ENCODE measurements at regions not wholly inside any gene's neighbourhood (a gene's known extent, or its start where the extent isn't known, plus 50 kb on each side); places are given as distances from the start of the nearest gene placed in this dataset.

- H3K9me3 ChIP-seq = no peaks in the 10 kb centered on the region
- 58 to 82% methylated on average over 1 of the region's 1 CpG for WGBS, 2 donors (ENCODE audit: low coverage in 1 of 2)
- no peak overlapping the region for H3K27ac ChIP-seq
- no peak for ATAC-seq
- no peak overlapping the region for H3K4me3 ChIP-seq
- H3K36me3 ChIP-seq = no peaks in the 10 kb centered on the region
- H3K4me1 ChIP-seq = no peaks in the 10 kb centered on the region
- no peaks in the 10 kb centered on the region for H3K27me3 ChIP-seq
- no peak for TF ChIP-seq EP300 (IDR thresholded peaks at IDR 0.05)
- no peak for TF ChIP-seq CTCF (IDR thresholded peaks at IDR 0.05)
- TF ChIP-seq POLR2AphosphoS5 (IDR thresholded peaks at IDR 0.05) = no peak
- no peak for TF ChIP-seq POLR2A (IDR thresholded peaks at IDR 0.05)
Observed at GRCh38 chr6:97459986-97460385, 177.0 kb upstream of the MMS22L start.

GRCh38 chr6:97460394-97461080 is 177.5 kb upstream of the MMS22L start:
- Histone ChIP-seq H3K4me1 (no peaks in the 10 kb centered on the region), H3K9me3 (no peaks in the 10 kb centered on the region), H3K4me3 (no peak overlapping the region), H3K27ac (no peak overlapping the region), H3K27me3 (no peaks in the 10 kb centered on the region), H3K36me3 (no peaks in the 10 kb centered on the region)
- ATAC-seq = no peak
- TF ChIP-seq CTCF (IDR thresholded peaks at IDR 0.05) (no peak), POLR2AphosphoS5 (IDR thresholded peaks at IDR 0.05) (no peak), EP300 (IDR thresholded peaks at IDR 0.05) (no peak), POLR2A (IDR thresholded peaks at IDR 0.05) (no peak)
- WGBS, 2 donors (ENCODE audit: low coverage in 1 of 2) = 45 to 69% methylated on average over 3 to 6 of the region's 7 CpGs

- Histone ChIP-seq H3K9me3 (no peaks in the 10 kb centered on the region), H3K4me3 (no peak overlapping the region), H3K36me3 (no peaks in the 10 kb centered on the region), H3K27ac (no peak overlapping the region), H3K4me1 (no peaks in the 10 kb centered on the region), H3K27me3 (peaks cover 4% of the 10 kb centered on the region)
- 0 to 25% methylated on average over 2 to 3 of the region's 3 CpGs for WGBS, 2 donors (ENCODE audit: low coverage in 1 of 2)
- no peak for TF ChIP-seq EP300 (IDR thresholded peaks at IDR 0.05)
- TF ChIP-seq POLR2A (IDR thresholded peaks at IDR 0.05) = no peak
- no peak for TF ChIP-seq POLR2AphosphoS5 (IDR thresholded peaks at IDR 0.05)
- TF ChIP-seq CTCF (IDR thresholded peaks at IDR 0.05) = no peak
- no peak for ATAC-seq
Observed at GRCh38 chr6:97461218-97461617, 178.2 kb upstream of the MMS22L start.

- 40 to 68% methylated on average over 3 of the region's 3 CpGs for WGBS, 2 donors (ENCODE audit: low coverage in 1 of 2)
- no peak for TF ChIP-seq EP300 (IDR thresholded peaks at IDR 0.05)
- no peak for TF ChIP-seq POLR2AphosphoS5 (IDR thresholded peaks at IDR 0.05)
- no peak for TF ChIP-seq CTCF (IDR thresholded peaks at IDR 0.05)
- no peak for TF ChIP-seq POLR2A (IDR thresholded peaks at IDR 0.05)
- no peak overlapping the region for H3K27ac ChIP-seq
- peak; percentile 36 for ATAC-seq
- no peaks in the 10 kb centered on the region for H3K4me1 ChIP-seq
- no peak overlapping the region for H3K4me3 ChIP-seq
- no peaks in the 10 kb centered on the region for H3K36me3 ChIP-seq
- no peaks in the 10 kb centered on the region for H3K9me3 ChIP-seq
- H3K27me3 ChIP-seq = peaks cover 5% of the 10 kb centered on the region
Observed at GRCh38 chr6:97462031-97462430, 179.0 kb upstream of the MMS22L start.

GRCh38 chr6:97462938-97463598 is 180.1 kb upstream of the MMS22L start:
- Histone ChIP-seq H3K4me3 (no peak overlapping the region), H3K36me3 (no peaks in the 10 kb centered on the region), H3K4me1 (no peaks in the 10 kb centered on the region), H3K27me3 (peaks cover 5% of the 10 kb centered on the region), H3K9me3 (no peaks in the 10 kb centered on the region), H3K27ac (no peak overlapping the region)
- WGBS, 2 donors (ENCODE audit: low coverage in 1 of 2) = 35 to 58% methylated on average over 4 of the region's 4 CpGs
- ATAC-seq = no peak
- TF ChIP-seq POLR2A (IDR thresholded peaks at IDR 0.05) (no peak), POLR2AphosphoS5 (IDR thresholded peaks at IDR 0.05) (no peak), EP300 (IDR thresholded peaks at IDR 0.05) (no peak), CTCF (IDR thresholded peaks at IDR 0.05) (no peak)

All from gastroesophageal sphincter (tissue), 4 donors.